COR-L47 (cell line): ENCODE measurements at regions not wholly inside any gene's neighbourhood (a gene's known extent, or its start where the extent isn't known, plus 50 kb on each side); places are given as distances from the start of the nearest gene placed in this dataset.

ENCODE experiments used
- DNase-seq: peaks from one replicate; lab custom pipeline; 2025; lab: John Stamatoyannopoulos, UW

GRCh38 chr16:79264237-79265109 lies 336.1 kb downstream of the MAF start:
- DNase-seq: no peak

GRCh38 chr16:79263425-79263824 lies 337.1 kb downstream of the MAF start:
- no peak for DNase-seq
